PFSK-1 (cell line): ENCODE measurements at regions not wholly inside any gene's neighbourhood (a gene's known extent, or its start where the extent isn't known, plus 50 kb on each side); places are given as distances from the start of the nearest gene placed in this dataset.

Source experiments
- FOXP2 ChIP-seq: optimal IDR thresholded peaks from 2 replicates; pipeline ENCODE3; 2011; ENCODE audit warnings: borderline replicate concordance, control low read depth, inconsistent platforms; ENCODE audit not compliant: insufficient read depth; ENCODE audit errors: extremely low read length, extremely low read depth
- POLR2AphosphoS5 ChIP-seq: IDR thresholded peaks from 2 replicates; pipeline ENCODE4 v1.6.1; 2012; ENCODE audit warnings: low read depth, mild to moderate bottlenecking, control low read depth, low read length, moderate library complexity
- SIN3A ChIP-seq: IDR thresholded peaks from 2 replicates; pipeline ENCODE4 v1.6.1; 2012; ENCODE audit warnings: mild to moderate bottlenecking, low read length, moderate library complexity, borderline replicate concordance; ENCODE audit not compliant: insufficient read depth
- TAF1 ChIP-seq: IDR thresholded peaks from 2 replicates; pipeline ENCODE4 v1.6.1; 2012; ENCODE audit warnings: low read length, control low read depth, borderline replicate concordance; ENCODE audit not compliant: insufficient read depth
- TF ChIP-seq, protein P1 (sequence below), 2 experiments: IDR thresholded peaks; 2 replicates each; pipeline versions ENCODE4 v1.6.1 to v1.8.0; 2011 to 2012; ENCODE audit warnings: low read depth in 2 of 2, low read length in 2 of 2, control low read depth in 1 of 2, inconsistent platforms in 1 of 2, mild to moderate bottlenecking in 1 of 2, moderate library complexity in 1 of 2; ENCODE audit not compliant: insufficient read depth in 1 of 2

DNA sequence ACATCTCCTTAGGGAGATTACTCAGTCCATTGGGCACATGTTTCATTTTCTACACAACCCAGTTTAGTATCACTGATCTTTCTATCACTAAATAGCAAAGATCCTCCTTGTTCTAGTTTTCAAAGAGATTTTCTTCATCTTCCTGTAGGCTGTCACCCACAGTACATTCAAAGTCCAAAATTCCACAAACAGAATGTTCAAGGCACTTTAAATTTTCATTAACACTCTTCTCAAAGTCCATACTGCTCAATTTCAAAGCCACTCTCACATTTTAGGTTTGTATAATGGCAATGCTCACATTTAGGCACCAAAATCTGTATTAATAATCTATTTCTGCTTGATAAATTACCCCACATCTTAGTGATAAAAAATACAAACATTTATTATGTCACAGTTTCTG lies 152.8 kb downstream of the FSIP2 start:
- TF ChIP-seq, protein P1, sequence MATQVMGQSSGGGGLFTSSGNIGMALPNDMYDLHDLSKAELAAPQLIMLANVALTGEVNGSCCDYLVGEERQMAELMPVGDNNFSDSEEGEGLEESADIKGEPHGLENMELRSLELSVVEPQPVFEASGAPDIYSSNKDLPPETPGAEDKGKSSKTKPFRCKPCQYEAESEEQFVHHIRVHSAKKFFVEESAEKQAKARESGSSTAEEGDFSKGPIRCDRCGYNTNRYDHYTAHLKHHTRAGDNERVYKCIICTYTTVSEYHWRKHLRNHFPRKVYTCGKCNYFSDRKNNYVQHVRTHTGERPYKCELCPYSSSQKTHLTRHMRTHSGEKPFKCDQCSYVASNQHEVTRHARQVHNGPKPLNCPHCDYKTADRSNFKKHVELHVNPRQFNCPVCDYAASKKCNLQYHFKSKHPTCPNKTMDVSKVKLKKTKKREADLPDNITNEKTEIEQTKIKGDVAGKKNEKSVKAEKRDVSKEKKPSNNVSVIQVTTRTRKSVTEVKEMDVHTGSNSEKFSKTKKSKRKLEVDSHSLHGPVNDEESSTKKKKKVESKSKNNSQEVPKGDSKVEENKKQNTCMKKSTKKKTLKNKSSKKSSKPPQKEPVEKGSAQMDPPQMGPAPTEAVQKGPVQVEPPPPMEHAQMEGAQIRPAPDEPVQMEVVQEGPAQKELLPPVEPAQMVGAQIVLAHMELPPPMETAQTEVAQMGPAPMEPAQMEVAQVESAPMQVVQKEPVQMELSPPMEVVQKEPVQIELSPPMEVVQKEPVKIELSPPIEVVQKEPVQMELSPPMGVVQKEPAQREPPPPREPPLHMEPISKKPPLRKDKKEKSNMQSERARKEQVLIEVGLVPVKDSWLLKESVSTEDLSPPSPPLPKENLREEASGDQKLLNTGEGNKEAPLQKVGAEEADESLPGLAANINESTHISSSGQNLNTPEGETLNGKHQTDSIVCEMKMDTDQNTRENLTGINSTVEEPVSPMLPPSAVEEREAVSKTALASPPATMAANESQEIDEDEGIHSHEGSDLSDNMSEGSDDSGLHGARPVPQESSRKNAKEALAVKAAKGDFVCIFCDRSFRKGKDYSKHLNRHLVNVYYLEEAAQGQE (IDR thresholded peaks at IDR 0.05; ENCODE audit: insufficient read depth in 1 of 2, low read depth in 2 of 2, low read length in 2 of 2), result no peak
- TF ChIP-seq FOXP2 (no peak), TAF1 (no peak), POLR2AphosphoS5 (no peak), SIN3A (no peak)

DNA sequence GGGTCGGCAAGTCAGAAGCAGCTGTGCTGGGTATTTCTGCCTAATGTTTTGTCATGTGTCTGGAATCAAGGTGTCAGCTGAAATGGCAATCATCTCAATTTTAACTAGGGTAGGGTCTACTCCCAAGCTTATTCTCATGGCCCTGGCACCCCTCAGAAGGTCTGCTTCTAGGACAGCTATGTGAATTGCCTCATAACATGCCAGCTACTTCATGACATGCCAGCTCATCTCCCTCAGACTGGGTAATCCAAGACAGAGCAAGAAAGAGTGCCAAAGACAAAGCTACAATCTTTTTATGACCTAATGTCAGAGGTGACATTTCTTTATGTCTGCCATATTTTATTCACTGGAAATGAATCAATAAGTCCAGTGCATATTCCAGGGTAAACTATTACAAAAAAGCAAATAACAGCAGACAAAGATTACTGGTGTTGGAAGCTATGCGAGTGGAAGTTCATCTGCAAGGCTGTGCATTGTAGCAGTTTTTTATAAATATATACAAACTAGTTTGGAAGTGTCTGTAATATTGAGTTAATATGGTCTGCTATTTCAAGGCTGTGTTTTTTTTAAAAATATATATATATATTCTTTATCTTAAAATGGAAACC lies 153.3 kb downstream of the FSIP2 start:
- no peak for TF ChIP-seq SIN3A
- TF ChIP-seq POLR2AphosphoS5, result no peak
- no peak for TF ChIP-seq FOXP2
- TF ChIP-seq, protein P1 (IDR thresholded peaks at IDR 0.05; ENCODE audit: insufficient read depth in 1 of 2, low read depth in 2 of 2, low read length in 2 of 2), result no peak
- no peak for TF ChIP-seq TAF1

DNA sequence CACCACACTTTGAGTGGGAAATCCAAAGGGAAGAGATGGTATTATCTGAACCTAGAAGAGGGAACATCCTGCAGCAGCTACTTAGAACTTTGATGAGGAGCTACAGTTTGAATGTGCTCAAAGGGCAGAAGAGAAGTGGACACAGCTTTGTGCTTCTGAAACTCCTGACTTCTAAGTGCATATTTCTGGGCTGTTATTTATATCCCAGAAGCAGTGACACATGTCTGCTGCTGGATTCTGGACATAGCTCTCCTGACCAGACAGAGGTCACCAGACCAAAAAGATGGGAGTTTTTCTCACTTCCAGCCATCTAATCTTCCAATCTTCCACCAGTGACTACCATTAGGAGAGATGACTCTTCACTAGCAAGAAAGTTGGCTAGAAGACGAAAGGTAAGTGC lies 153.9 kb downstream of the FSIP2 start:
- TF ChIP-seq SIN3A (no peak), TAF1 (no peak), POLR2AphosphoS5 (no peak), FOXP2 (no peak)
- TF ChIP-seq, protein P1 (IDR thresholded peaks at IDR 0.05; ENCODE audit: insufficient read depth in 1 of 2, low read depth in 2 of 2, low read length in 2 of 2), result no peak

DNA sequence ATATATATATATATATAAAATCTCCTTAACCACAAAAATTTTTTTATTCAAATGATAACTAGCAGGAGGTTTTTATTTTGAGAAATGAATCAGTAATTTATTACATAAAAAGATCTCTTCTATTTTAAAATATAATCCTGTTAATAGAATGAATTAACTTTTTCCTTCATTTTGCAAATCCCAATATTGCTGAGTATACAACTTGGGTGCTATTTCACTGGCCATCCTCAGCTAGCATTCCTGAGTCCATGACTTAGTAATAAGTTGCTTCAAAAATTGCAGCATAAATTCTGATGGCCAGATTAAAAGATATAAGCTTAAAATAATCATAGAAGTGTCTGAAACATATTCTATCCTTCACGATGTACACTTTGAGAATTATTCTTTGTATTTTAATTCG lies 155.6 kb downstream of the FSIP2 start:
- TF ChIP-seq FOXP2 (no peak), POLR2AphosphoS5 (no peak), SIN3A (no peak), TAF1 (no peak)
- TF ChIP-seq, protein P1 (IDR thresholded peaks at IDR 0.05; ENCODE audit: insufficient read depth in 1 of 2, low read depth in 2 of 2, low read length in 2 of 2), result no peak
